GM19395 (cell line): ENCODE measurements at regions not wholly inside any gene's neighbourhood (a gene's known extent, or its start where the extent isn't known, plus 50 kb on each side); places are given as distances from the start of the nearest gene placed in this dataset.

Experiments used
- ATAC-seq: cut with Tn5 transposase; IDR thresholded peaks from one replicate; pipeline ENCODE4 v1.9.1; 2021; ENCODE audit warnings: mild to moderate bottlenecking, moderate library complexity; ENCODE audit not compliant: unreplicated experiment

DNA sequence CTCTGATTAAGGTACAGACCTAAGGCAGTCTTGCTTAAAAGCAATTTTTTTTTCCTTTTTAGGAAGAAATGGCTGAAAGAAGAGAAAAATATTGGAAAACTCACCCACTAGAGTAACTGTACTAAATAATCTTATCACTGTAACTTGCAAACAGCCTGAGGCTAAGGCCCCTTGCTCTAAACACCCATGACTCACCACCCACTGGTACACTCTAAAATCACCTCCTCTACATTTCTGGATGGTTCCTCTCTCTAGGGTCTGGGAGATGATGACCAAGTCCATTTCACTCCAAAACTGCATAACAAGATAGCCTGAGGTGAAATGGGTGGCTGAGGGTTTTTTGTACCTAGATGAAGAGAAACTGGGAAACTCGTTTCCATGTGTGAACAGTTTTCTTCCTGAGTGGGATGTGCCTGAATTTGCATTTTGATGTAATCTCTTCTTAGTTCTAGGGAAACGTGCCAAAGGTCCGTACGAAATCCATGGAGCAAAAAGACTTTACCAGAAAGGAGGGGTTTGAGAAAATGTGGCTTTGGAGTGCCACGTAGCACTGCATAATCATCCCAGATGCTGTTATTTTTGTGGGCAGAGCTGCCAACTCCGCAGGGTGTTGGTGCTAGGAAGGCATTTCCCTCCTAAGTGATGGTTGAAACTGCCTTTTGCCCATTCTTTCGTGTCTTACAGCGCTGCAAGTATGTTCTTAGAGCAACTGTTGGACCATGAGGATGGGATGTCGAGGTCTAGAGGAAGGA lies 113.5 kb upstream of the C10orf90 start:
- no peak for ATAC-seq

DNA sequence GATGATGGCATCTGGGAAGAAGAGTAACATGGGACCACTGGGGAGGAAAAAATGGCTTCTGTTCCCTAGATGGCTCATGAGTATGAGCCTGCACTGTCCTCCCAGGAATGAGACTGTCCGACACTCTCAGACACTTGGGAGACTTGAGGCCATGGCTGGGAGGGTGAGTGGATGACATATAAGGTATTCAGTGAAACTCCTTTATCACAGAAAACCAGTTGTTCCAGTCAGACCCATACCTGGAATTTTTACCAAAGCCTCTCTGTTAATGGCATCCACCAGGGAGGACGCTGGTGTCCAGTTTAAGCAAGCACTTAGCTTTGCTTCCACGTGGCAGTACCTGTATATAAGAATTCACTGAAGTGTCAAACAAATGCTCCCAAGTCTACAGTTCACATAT lies 116.7 kb upstream of the C10orf90 start:
- ATAC-seq, result no peak

- ATAC-seq, result no peak
These were observed 109.9 kb upstream of the DOCK1 start for GRCh38 chr10:126795318-126795717.

DNA sequence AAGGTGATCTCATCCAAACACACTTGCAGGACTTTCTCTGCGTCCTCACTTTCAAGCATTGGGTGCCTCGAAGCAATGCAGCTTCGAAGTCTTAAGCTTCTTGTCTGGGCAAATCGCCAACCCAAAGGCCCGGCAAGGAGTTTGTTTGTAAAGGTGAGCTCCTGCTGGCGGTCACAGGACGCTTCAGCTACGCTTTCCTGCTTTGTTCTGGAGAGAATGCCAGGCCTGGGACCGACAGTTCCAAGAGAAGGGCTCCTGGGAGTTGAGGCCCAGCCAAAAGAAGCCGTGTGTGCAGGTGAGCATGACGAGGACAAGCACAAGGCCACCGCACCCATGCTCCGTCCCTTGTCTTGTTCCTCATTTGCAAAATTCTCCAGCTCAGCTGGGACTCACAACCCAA lies 106.6 kb upstream of the DOCK1 start:
- ATAC-seq, result no peak

- no peak for ATAC-seq
These were observed 101.8 kb upstream of the DOCK1 start for GRCh38 chr10:126803394-126803793.

GRCh38 chr10:126804396-126804795 lies 100.8 kb upstream of the DOCK1 start:
- no peak for ATAC-seq

GRCh38 chr10:126806498-126806897 lies 98.7 kb upstream of the DOCK1 start:
- ATAC-seq, result no peak

GRCh38 chr10:126806991-126807702 lies 98.1 kb upstream of the DOCK1 start:
- ATAC-seq, result no peak

DNA sequence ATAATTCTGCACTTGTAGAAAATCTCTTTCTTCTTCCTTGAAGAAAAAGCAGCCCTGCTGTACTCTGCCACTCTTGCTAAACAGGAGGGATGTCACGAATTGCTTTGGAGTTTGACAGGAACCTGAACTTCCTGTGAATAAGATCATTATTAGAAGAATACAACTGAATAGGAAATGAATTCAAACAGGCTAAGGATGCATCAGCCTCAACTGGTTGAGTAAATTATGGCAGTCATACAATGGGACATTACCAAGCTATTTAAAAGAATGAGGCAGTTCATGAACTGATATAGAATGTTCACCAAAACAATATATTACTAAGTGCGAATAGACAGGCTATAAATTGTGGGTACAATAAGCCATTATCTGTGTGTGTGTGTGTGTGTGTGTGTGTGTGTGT lies 97.1 kb upstream of the DOCK1 start:
- no peak for ATAC-seq

GRCh38 chr10:126813432-126813831 lies 91.8 kb upstream of the DOCK1 start:
- no peak for ATAC-seq

- no peak for ATAC-seq
These were observed 71.7 kb upstream of the DOCK1 start for GRCh38 chr10:126833542-126833941.

DNA sequence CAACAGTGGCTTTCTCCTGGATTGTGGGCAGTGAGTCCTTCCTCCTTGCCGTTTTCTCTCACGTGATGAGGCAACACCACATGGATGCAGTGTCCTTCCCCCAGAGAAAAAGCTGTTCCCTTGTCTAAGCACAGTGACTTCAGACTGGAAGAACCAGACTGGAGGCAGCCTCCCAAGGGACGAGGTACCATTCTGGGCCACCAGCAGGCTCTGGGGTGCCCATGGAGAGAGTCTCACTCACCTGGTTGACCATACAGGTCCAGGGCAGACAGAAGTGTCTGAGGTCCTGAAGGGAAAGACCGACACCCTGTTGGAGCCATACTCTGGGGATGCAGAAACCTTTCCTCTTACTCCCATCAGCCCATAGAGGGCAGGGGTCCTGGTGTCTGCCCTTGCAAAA lies 69.2 kb upstream of the DOCK1 start:
- no peak for ATAC-seq

GRCh38 chr10:126838316-126838715 lies 66.9 kb upstream of the DOCK1 start:
- ATAC-seq, result no peak

GRCh38 chr10:126839094-126839761 lies 66.0 kb upstream of the DOCK1 start:
- ATAC-seq, result no peak

DNA sequence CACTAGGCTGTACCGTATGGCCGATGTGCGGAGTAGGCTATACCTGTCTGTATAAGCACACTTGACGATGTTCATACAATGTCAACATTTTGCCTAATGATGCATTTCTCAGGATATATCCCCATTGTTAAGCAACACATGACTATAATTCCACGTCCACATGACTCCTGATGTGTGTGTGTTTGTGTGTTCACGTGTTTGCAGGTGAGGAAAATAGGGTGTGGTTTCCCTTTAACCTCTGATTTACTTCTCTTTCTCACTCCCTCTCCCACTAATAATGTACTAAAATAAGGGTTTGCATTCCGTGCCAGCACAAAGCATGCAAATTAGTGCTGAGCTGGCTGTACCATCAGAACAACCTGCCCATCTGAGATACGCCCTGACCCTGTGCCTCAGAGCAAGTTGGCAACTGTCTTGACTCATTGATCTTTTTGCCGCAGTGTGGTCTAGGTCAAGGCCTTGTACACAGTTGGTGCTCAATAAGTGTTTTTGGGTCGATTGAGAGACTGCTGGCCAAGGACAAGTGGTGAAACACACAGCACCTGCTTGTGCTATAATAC lies 64.6 kb upstream of the DOCK1 start:
- no peak for ATAC-seq

- ATAC-seq, result no peak
These were observed 63.8 kb upstream of the DOCK1 start for GRCh38 chr10:126841341-126841895.

DNA sequence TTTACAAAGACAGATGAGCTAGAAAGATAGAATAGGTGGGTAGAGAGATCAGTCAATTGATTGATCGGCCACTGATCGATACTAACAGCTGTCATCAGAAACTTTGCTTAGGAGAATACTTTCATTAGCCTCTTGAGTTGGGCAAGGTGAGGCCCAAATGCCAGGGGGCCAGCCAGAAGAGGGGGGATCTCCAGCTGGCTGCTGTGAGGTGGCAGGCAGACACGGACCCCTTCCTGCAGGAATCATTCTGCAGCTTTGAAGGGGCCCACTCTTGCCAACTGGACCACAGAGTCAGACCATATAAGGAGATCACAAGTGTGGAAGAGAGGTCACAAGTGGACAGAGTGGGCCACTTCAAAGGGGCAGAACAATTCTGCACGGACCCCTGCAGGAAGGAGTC lies 62.9 kb upstream of the DOCK1 start:
- ATAC-seq, result no peak

DNA sequence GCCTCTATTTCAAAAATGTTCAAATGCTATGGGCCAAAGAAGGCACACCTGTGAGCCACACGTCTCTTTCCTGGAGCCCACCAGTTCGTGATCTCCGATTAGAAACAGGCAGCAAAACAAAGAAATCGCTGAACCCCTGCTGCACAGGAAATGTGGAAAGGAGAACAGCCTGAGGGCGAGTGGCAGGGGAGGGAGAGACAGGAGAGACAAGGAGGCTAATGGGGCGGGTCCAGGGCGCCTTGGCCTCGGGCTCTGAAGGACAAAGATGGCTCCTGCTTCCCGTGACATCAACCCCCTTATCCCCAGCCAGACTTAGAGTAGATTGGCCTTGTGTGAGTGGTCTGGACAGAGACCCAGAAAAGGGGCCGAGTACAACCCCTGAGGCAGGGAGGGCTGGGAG lies 62.4 kb upstream of the DOCK1 start:
- no peak for ATAC-seq

DNA sequence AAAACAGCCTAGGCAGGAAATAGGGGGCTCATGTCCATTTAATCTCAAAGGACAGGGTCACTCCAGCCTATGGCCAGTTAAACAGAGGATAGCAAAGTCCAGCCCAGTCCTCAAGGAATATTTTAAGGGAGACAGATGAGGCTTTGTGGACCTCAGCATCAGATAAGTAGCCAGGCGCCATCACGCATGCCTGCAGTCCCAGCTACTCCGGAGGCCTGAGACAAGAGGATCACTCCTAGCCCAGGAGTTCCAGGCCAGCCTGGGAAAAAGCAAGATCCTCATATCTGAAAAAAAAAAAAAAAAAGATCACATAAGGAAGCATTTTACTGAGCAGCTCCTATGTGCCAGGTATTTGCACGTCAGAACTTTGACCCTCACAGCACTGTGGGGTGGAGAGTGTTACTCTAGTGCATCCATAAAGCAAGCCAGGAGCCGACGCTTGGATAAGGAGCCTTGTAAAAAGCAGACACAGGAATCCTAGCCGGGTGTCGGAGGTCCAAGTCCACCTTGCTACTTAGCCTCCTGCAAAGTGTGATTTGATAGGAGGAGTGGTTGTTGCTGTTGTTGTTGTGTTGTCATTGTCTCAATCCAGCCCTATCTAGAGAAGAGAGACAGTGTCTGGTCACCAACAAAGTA lies 61.8 kb upstream of the DOCK1 start:
- no peak for ATAC-seq

- ATAC-seq, result no peak
These were observed 60.8 kb upstream of the DOCK1 start for GRCh38 chr10:126844406-126844805.

GRCh38 chr10:126846469-126846868 lies 58.8 kb upstream of the DOCK1 start:
- no peak for ATAC-seq
